ENCODE measurements at regions not wholly inside any gene's neighbourhood (a gene's known extent, or its start where the extent isn't known, plus 50 kb on each side); places are given as distances from the start of the nearest gene placed in this dataset.

DNA sequence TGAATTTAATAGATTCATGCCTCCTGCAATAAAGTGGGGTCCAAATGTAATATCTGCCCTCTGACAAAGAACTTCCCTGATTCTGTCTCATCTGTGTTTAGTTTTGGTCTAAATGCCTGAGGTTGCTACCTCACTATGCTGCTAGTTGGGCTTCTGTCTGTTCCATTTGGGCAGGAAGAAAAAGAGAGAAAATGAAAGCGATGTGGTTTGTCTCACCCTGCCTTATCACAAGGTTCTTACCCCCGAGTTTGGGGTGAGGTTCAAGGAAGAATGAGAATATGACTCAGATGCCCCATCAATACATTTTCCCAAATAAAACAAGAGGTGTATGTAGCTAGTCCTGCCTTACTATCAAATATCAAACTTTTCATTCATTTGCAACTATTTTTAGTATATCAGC lies 132.1 kb upstream of the MTAP start:
- Mint-ChIP-seq H3K9me3 (no peaks in the 10 kb centered on the region), H3K4me1 (peaks cover 6% of the 10 kb centered on the region), H3K27ac (no peak overlapping the region), H3K36me3 (ENCODE audit: low read depth) (no peaks in the 10 kb centered on the region), H3K4me3 (no peak overlapping the region), H3K27me3 (peaks cover 10% of the 10 kb centered on the region)
- no peak for DNase-seq
- ChIA-PET CTCF (no interaction called here), POLR2A (no interaction called here)

DNA sequence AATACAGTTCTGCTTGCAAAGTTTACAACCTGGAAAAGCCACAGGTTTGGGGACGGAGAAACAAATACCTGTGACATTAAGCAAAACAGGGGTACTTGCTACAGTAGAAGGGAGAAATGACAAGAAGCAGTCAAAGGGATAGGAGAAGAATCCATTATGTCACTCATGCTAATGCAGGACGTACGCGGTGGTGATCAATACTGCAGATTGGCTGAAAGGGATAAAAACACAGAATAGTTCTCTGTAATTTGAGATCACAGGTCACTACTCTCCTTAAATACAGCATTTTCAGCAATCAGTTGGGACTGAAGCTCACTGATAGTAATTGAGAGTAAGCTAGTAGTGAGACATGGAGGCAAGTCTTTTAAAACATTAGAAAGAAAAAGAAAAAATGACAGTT lies 130.3 kb upstream of the MTAP start:
- H3K27ac Mint-ChIP-seq = no peak overlapping the region
- no peak for DNase-seq
- H3K9me3 Mint-ChIP-seq = no peaks in the 10 kb centered on the region
- peaks cover 14% of the 10 kb centered on the region for H3K27me3 Mint-ChIP-seq
- CTCF ChIA-PET = no interaction called here
- no peak overlapping the region for H3K4me3 Mint-ChIP-seq
- no peaks in the 10 kb centered on the region for H3K36me3 Mint-ChIP-seq (ENCODE audit: low read depth)
- POLR2A ChIA-PET = no interaction called here
- peaks cover 6% of the 10 kb centered on the region for H3K4me1 Mint-ChIP-seq

- no peaks in the 10 kb centered on the region for H3K9me3 Mint-ChIP-seq
- no peak overlapping the region for H3K4me3 Mint-ChIP-seq
- no peak overlapping the region for H3K27ac Mint-ChIP-seq
- peaks cover 14% of the 10 kb centered on the region for H3K27me3 Mint-ChIP-seq
- POLR2A ChIA-PET = interaction anchor here (1.2 kb wide), 1 partner anchor 11 kb away, joined by 3 read pairs; no protein-coding TSS in a partner anchor
- CTCF ChIA-PET = no interaction called here
- peaks cover 6% of the 10 kb centered on the region for H3K4me1 Mint-ChIP-seq
- DNase-seq = no peak
- H3K36me3 Mint-ChIP-seq (ENCODE audit: low read depth) = no peaks in the 10 kb centered on the region
Observed at GRCh38 chr9:21672761-21673160, 129.7 kb upstream of the MTAP start.

DNA sequence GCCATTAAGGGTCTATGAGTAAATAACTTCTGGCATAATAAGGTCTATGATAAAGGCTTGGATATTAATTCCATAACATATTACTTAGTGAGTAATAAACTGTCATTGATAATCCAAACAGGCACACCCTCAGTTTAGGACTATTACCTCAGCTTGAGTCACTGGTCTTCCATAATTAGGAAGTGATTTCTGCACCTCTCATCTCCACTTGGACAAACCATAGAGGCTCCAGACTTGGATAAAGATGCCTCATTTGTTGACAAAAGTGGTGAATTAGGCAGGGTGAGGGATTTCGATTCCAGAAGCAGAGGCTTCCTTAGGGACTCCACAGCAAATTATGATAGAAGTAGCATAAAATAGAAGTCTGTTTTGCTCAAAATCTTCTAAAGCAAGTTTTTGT lies 127.5 kb upstream of the MTAP start:
- ChIA-PET CTCF (no interaction called here), POLR2A (no interaction called here)
- Mint-ChIP-seq H3K9me3 (no peaks in the 10 kb centered on the region), H3K4me1 (peaks cover 6% of the 10 kb centered on the region), H3K27me3 (peaks cover 12% of the 10 kb centered on the region), H3K27ac (no peak overlapping the region), H3K4me3 (no peak overlapping the region), H3K36me3 (ENCODE audit: low read depth) (no peaks in the 10 kb centered on the region)
- no peak for DNase-seq

- ChIA-PET CTCF (interaction anchor here (1.3 kb wide), 1 partner anchor 29 kb away, joined by 5 read pairs; no protein-coding TSS in a partner anchor), POLR2A (no interaction called here)
- Mint-ChIP-seq H3K27me3 (peaks cover 9% of the 10 kb centered on the region), H3K4me3 (no peak overlapping the region), H3K4me1 (no peaks in the 10 kb centered on the region), H3K36me3 (ENCODE audit: low read depth) (no peaks in the 10 kb centered on the region), H3K27ac (no peak overlapping the region), H3K9me3 (no peaks in the 10 kb centered on the region)
- DNase-seq = no peak
Observed at GRCh38 chr9:21677387-21677786, 125.0 kb upstream of the MTAP start.

GRCh38 chr9:21677834-21678233 lies 124.6 kb upstream of the MTAP start:
- Mint-ChIP-seq H3K9me3 (no peaks in the 10 kb centered on the region), H3K36me3 (ENCODE audit: low read depth) (no peaks in the 10 kb centered on the region), H3K27me3 (peaks cover 8% of the 10 kb centered on the region), H3K27ac (no peak overlapping the region), H3K4me1 (no peaks in the 10 kb centered on the region), H3K4me3 (no peak overlapping the region)
- ChIA-PET POLR2A (no interaction called here), CTCF (interaction anchor here (1.3 kb wide), 1 partner anchor 29 kb away, joined by 5 read pairs; no protein-coding TSS in a partner anchor)
- DNase-seq = no peak

- POLR2A ChIA-PET = no interaction called here
- no peak overlapping the region for H3K4me3 Mint-ChIP-seq
- H3K9me3 Mint-ChIP-seq = no peaks in the 10 kb centered on the region
- DNase-seq = no peak
- peaks cover under 1% of the 10 kb centered on the region for H3K4me1 Mint-ChIP-seq
- H3K36me3 Mint-ChIP-seq (ENCODE audit: low read depth) = no peaks in the 10 kb centered on the region
- H3K27ac Mint-ChIP-seq = no peak overlapping the region
- H3K27me3 Mint-ChIP-seq = peaks cover 11% of the 10 kb centered on the region
- CTCF ChIA-PET = no interaction called here
Observed at GRCh38 chr9:21679432-21679831, 123.0 kb upstream of the MTAP start.

GRCh38 chr9:21680590-21680989 lies 121.8 kb upstream of the MTAP start:
- Mint-ChIP-seq H3K27me3 (peaks cover 11% of the 10 kb centered on the region), H3K4me3 (no peak overlapping the region)

DNA sequence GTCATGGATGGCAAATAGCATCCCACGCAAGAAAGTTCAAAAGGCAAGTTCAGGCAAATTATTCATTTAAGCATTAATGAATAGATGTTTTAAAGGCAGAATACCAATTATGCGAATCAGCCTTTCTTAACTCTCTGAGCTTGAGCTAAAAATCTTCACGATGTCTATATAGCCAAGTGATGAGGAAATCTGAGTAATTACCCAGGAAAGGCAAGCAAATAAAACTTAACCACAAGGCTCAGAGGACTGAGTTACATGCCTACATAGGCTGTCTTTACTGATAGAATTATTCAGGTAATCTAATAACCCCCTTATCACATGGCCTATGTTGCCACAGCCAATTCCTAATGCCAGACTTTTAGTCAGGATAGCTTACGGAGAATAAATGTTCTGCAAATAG lies 120.8 kb upstream of the MTAP start:
- H3K4me1 Mint-ChIP-seq = peaks cover 7% of the 10 kb centered on the region
- no peaks in the 10 kb centered on the region for H3K36me3 Mint-ChIP-seq (ENCODE audit: low read depth)
- CTCF ChIA-PET = no interaction called here
- no peak for DNase-seq
- H3K27ac Mint-ChIP-seq = no peak overlapping the region
- no peaks in the 10 kb centered on the region for H3K9me3 Mint-ChIP-seq
- H3K27me3 Mint-ChIP-seq = peaks cover 6% of the 10 kb centered on the region
- POLR2A ChIA-PET = no interaction called here
- no peak overlapping the region for H3K4me3 Mint-ChIP-seq

More at GRCh38 chr9:21680590-21680989, 121.8 kb upstream of the MTAP start:
- POLR2A ChIA-PET = no interaction called here
- Mint-ChIP-seq H3K4me1 (peaks cover 7% of the 10 kb centered on the region), H3K27ac (no peak overlapping the region), H3K9me3 (no peaks in the 10 kb centered on the region), H3K36me3 (ENCODE audit: low read depth) (no peaks in the 10 kb centered on the region)
- CTCF ChIA-PET = no interaction called here
- no peak for DNase-seq

GRCh38 chr9:21682381-21682780 lies 120.1 kb upstream of the MTAP start:
- H3K4me1 Mint-ChIP-seq = peaks cover 7% of the 10 kb centered on the region
- CTCF ChIA-PET = no interaction called here

DNA sequence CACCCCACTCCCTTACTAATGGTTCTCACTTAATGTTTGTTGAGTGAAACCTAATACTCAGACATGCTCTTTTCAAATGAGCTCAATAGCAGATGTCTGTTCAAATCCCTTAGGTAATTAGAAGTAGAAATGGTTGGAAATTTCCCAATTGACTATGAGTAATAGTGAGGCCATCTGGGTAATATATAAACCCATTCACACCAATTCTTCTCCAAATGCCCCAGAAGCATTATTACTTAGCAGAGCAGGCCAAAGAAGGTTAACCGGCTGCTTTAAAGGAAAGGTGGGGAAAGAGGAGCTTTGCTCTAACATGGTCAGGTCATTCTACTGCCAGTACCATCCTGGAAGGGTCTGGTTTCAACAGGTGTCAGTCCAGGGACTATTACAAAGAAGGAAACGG lies 119.5 kb upstream of the MTAP start:
- CTCF ChIA-PET = no interaction called here
- H3K27me3 Mint-ChIP-seq = peaks cover 6% of the 10 kb centered on the region
- peaks cover 7% of the 10 kb centered on the region for H3K4me1 Mint-ChIP-seq

More at GRCh38 chr9:21682381-21682780, 120.1 kb upstream of the MTAP start:
- Mint-ChIP-seq H3K4me3 (no peak overlapping the region), H3K9me3 (no peaks in the 10 kb centered on the region), H3K27me3 (peaks cover 6% of the 10 kb centered on the region), H3K27ac (no peak overlapping the region), H3K36me3 (ENCODE audit: low read depth) (no peaks in the 10 kb centered on the region)
- POLR2A ChIA-PET = no interaction called here
- DNase-seq = no peak

DNA sequence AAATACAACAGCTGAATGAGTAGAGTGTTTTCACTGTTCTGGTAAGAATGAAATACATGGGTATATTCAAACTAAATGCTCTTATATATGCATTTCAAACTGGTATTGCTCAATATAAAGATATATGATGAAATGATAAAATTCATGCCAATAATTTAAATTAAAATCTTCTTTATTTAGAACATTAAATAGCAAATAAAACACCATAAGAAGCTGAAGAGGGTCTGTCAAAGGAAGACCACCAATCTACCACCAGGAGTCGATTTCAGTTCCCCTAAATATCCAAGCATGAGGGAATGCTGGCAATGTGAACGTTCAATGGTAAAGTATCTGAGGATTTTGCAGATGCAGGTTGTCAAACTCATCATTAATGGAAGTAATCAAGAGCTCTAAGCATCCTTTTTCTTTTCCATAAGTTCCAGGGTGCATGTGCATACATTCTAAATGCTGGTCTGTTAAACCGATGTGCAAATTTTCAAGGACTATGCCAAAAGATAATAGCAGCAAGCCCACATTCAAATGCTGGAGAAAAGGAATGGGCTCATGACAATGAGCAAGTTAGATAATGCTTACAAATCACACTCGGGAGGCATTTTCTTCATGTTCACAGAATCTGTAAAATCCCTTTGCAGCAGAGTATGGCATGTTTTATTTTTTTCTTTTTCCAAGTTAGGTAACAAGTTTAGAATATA lies 118.8 kb upstream of the MTAP start:
- H3K36me3 Mint-ChIP-seq (ENCODE audit: low read depth) = no peaks in the 10 kb centered on the region
- no peak overlapping the region for H3K4me3 Mint-ChIP-seq
- H3K9me3 Mint-ChIP-seq = no peaks in the 10 kb centered on the region
- H3K4me1 Mint-ChIP-seq = peaks cover 7% of the 10 kb centered on the region
- no peak overlapping the region for H3K27ac Mint-ChIP-seq
- ChIA-PET POLR2A (interaction anchor here (0.9 kb wide), 1 partner anchor 11 kb away, joined by 3 read pairs; no protein-coding TSS in a partner anchor), CTCF (no interaction called here)
- H3K27me3 Mint-ChIP-seq = peaks cover 5% of the 10 kb centered on the region
- no peak for DNase-seq

More for the DNA sequence above, 119.5 kb upstream of the MTAP start:
- Mint-ChIP-seq H3K4me3 (no peak overlapping the region), H3K9me3 (no peaks in the 10 kb centered on the region), H3K27ac (no peak overlapping the region), H3K36me3 (ENCODE audit: low read depth) (no peaks in the 10 kb centered on the region)
- POLR2A ChIA-PET = no interaction called here
- no peak for DNase-seq

DNA sequence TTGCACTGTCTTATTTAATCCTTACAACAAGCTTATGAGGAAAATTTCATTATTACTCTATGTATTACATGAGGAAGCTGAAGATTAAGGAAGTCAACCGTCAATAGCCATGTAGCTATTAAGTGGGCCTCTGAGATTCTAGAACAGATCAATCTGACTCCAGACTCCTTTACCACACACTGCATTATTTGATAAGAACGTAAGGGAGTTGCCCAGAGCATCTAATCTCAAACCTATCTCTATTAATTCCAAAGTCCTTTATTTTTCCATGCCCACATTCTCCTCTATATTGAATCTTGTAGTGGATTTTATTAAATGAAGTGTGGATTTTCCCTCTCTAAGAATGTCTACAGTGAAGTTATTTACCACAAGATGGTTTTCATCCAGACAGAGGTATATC lies 118.2 kb upstream of the MTAP start:
- Mint-ChIP-seq H3K4me3 (no peak overlapping the region), H3K27ac (no peak overlapping the region), H3K27me3 (peaks cover 5% of the 10 kb centered on the region), H3K9me3 (no peaks in the 10 kb centered on the region), H3K4me1 (peaks cover 7% of the 10 kb centered on the region), H3K36me3 (ENCODE audit: low read depth) (no peaks in the 10 kb centered on the region)
- DNase-seq = no peak
- ChIA-PET CTCF (no interaction called here), POLR2A (interaction anchor here (0.9 kb wide), 1 partner anchor 11 kb away, joined by 3 read pairs; no protein-coding TSS in a partner anchor)

- CTCF ChIA-PET = no interaction called here
- DNase-seq = no peak
- Mint-ChIP-seq H3K27ac (no peak overlapping the region), H3K4me3 (no peak overlapping the region), H3K9me3 (no peaks in the 10 kb centered on the region), H3K4me1 (peaks cover 7% of the 10 kb centered on the region), H3K36me3 (ENCODE audit: low read depth) (no peaks in the 10 kb centered on the region), H3K27me3 (peaks cover 5% of the 10 kb centered on the region)
- POLR2A ChIA-PET = no interaction called here
Observed at GRCh38 chr9:21684831-21685362, 117.5 kb upstream of the MTAP start.
